ENCODE measurements at regions not wholly inside any gene's neighbourhood (a gene's known extent, or its start where the extent isn't known, plus 50 kb on each side); places are given as distances from the start of the nearest gene placed in this dataset.

DNA sequence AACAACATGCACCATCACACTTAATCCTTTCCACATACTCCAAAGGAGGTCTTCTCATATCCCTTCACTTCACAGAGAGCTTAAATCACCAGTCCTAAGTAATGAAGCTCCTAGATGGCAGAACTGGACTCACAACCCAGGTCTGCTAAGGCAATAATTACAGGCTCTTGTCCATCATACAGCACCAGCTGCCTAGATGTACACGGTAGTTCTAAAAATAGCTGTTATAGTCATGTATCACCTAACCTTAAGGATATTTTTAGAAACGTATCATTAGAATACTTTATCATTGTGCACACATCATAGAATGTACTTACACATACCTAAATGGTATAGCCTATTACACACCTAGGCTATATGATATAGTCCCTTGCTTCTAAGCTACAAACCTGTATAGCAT, 644.6 kb upstream of the RGMB start:
- TF ChIP-seq CTCF (IDR thresholded peaks at IDR 0.05) (no peak), POLR2A (IDR thresholded peaks at IDR 0.05) (no peak), POLR2AphosphoS5 (IDR thresholded peaks at IDR 0.05) (no peak)
